Liver (tissue), 8 donors: ENCODE measurements at regions not wholly inside any gene's neighbourhood (a gene's known extent, or its start where the extent isn't known, plus 50 kb on each side); places are given as distances from the start of the nearest gene placed in this dataset.

ENCODE experiments used
- DNase-seq: peaks from one replicate; pipeline ENCODE4 v3.0.0-alpha.2; 2017; ENCODE audit warnings: low spot score
- H3K27ac ChIP-seq, 2 donors: one replicate each; pipeline ENCODE4 v1.7.0; 2013; ENCODE audit warnings: inconsistent platforms in 2 of 2, low read length in 2 of 2, control low read depth in 1 of 2, low read depth in 1 of 2, mild to moderate bottlenecking in 1 of 2
- H3K27me3 ChIP-seq, 4 donors: one replicate each; pipeline versions ENCODE4 v1.6.1 to v1.7.0; 2013; ENCODE audit warnings: low read length in 3 of 4, inconsistent platforms in 1 of 4, mild to moderate bottlenecking in 1 of 4, moderate library complexity in 1 of 4; ENCODE audit not compliant: control insufficient read depth in 4 of 4, insufficient read depth in 4 of 4
- H3K36me3 ChIP-seq, 4 donors: one replicate each; pipeline versions ENCODE4 v1.6.1 to v1.7.0; 2013; ENCODE audit warnings: low read length in 3 of 4, mild to moderate bottlenecking in 3 of 4, low read depth in 1 of 4, moderate library complexity in 1 of 4; ENCODE audit not compliant: control insufficient read depth in 4 of 4, insufficient read depth in 3 of 4
- H3K4me1 ChIP-seq, 4 donors: one replicate each; pipeline versions ENCODE4 v1.6.1 to v1.7.0; 2013; ENCODE audit warnings: low read length in 3 of 4, mild to moderate bottlenecking in 3 of 4, moderate library complexity in 1 of 4; ENCODE audit not compliant: control insufficient read depth in 4 of 4, insufficient read depth in 4 of 4
- H3K4me3 ChIP-seq, 3 donors: one replicate each; pipeline versions ENCODE4 v1.6.1 to v1.7.0; 2013; ENCODE audit warnings: low read length in 3 of 3, control low read depth in 1 of 3, low read depth in 1 of 3, mild to moderate bottlenecking in 1 of 3
- H3K9ac ChIP-seq, 2 donors: one replicate each; pipeline ENCODE4 v1.7.0; 2013; ENCODE audit warnings: low read length in 2 of 2, mild to moderate bottlenecking in 2 of 2, moderate library complexity in 2 of 2, control low read depth in 1 of 2, low read depth in 1 of 2
- H3K9me3 ChIP-seq, 4 donors: one replicate each; pipeline versions ENCODE4 v1.6.1 to v1.7.0; 2013; ENCODE audit warnings: low read length in 3 of 4; ENCODE audit not compliant: control insufficient read depth in 4 of 4
- EGR1 ChIP-seq, 2 donors: IDR thresholded peaks; 2 replicates each; pipeline ENCODE4 v1.6.1; 2016 to 2018; ENCODE audit warnings: antibody characterized with exemption in 2 of 2, low read depth in 2 of 2
- FOXA1 ChIP-seq: IDR thresholded peaks from 2 replicates; pipeline ENCODE4 v1.6.1; 2016; ENCODE audit warnings: antibody characterized with exemption
- GABPA ChIP-seq, 2 donors: IDR thresholded peaks in 1 of 2; conservative IDR thresholded peaks in 1 of 2; 2 replicates each; pipeline ENCODE4 v1.6.1; 2016; ENCODE audit warnings: antibody characterized with exemption in 2 of 2, mild to moderate bottlenecking in 1 of 2, moderate library complexity in 1 of 2
- HNF4A ChIP-seq, 2 donors: conservative IDR thresholded peaks; 2 replicates each; pipeline ENCODE4 v1.6.1; 2016; ENCODE audit warnings: antibody characterized with exemption in 2 of 2, mild to moderate bottlenecking in 2 of 2
- HNF4G ChIP-seq: IDR thresholded peaks from 2 replicates; pipeline ENCODE4 v1.6.1; 2016; ENCODE audit warnings: antibody characterized with exemption
- JUND ChIP-seq, 2 donors: IDR thresholded peaks; 2 replicates each; pipeline ENCODE4 v1.6.1; 2016; ENCODE audit warnings: antibody characterized with exemption in 2 of 2
- NR2F2 ChIP-seq: IDR thresholded peaks from 2 replicates; pipeline ENCODE4 v1.6.1; 2016; ENCODE audit warnings: antibody characterized with exemption
- RXRA ChIP-seq, 2 donors: IDR thresholded peaks; 2 replicates each; pipeline ENCODE4 v1.6.1; 2017 to 2018; ENCODE audit warnings: antibody characterized with exemption in 2 of 2, mild to moderate bottlenecking in 1 of 2
- SP1 ChIP-seq: IDR thresholded peaks from 2 replicates; pipeline ENCODE4 v1.6.1; 2018; ENCODE audit warnings: antibody characterized with exemption, mild to moderate bottlenecking
- TAF1 ChIP-seq: conservative IDR thresholded peaks from 2 replicates; pipeline ENCODE4 v1.6.1; 2016; ENCODE audit warnings: antibody characterized with exemption, mild to moderate bottlenecking
- YY1 ChIP-seq: IDR thresholded peaks from 2 replicates; pipeline ENCODE4 v1.6.1; 2016; ENCODE audit warnings: antibody characterized with exemption, mild to moderate bottlenecking
- WGBS: extraction: QIAGEN DNeasy Blood & Tissue Kit; methylation state at CpG from one replicate; pipeline ENCODE4 v1.1.7; 2013; 5-methylcytosine and 5-hydroxymethylcytosine counted together
- TF ChIP-seq, protein P1 (sequence below): fragments of 150-350 bp; IDR thresholded peaks from 2 replicates; pipeline ENCODE4 v1.5.1; 2017; ENCODE audit warnings: improper control_type of control experiment, low read depth, low read length; ENCODE audit not compliant: missing input control
- TF ChIP-seq, protein P2 (sequence below): IDR thresholded peaks from 2 replicates; pipeline ENCODE4 v1.6.1; 2016; ENCODE audit warnings: antibody characterized with exemption
- TF ChIP-seq, protein P3 (sequence below): IDR thresholded peaks from 2 replicates; pipeline ENCODE4 v1.6.1; 2016; ENCODE audit warnings: antibody characterized with exemption
- TF ChIP-seq, protein P4 (sequence below): IDR thresholded peaks from 2 replicates; pipeline ENCODE4 v1.6.1; 2016; ENCODE audit warnings: antibody characterized with exemption
- TF ChIP-seq, protein P5 (sequence below): IDR thresholded peaks from 2 replicates; pipeline ENCODE4 v1.6.1; 2016; ENCODE audit warnings: antibody characterized with exemption, mild to moderate bottlenecking
- donor health status: healthy.
- donor health status: healthy.
- donor health status: healthy.
- donor health status: healthy.
- donor health status: healthy.

DNA sequence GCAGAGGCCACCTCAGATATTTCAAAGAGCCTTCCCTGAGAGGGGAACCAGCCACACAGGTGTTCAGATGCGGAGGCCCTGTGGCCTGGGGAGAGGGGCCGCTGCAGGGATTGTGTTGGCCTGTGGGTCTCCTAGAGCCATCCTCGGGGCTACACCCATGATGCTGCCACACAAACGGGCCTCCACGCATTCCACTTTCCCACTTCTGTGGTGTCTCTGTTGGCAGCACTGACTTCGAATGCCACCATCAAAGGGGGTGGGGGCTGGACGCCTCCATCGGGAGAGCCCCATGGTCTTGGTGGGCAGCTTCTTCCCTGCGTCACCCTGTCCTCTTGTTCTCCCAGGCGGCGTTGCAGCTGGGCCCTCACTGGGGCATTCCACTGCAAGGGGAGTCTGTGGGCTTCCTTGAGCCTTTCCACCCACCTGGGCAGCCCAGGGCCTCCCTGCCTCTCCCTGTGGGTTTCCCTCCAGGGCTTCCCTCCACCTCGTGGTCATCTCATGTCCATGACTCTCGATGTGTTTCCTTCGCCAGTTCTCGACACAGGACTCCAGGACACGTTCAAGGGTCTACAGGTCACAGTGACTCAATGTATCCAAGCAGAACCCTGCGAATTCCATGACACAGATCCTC is 145.5 kb downstream of the ERMARD start:
- Histone ChIP-seq H3K4me1 (no peaks in the 10 kb centered on the region), H3K27me3 (no peaks in the 10 kb centered on the region), H3K36me3 (no peaks in the 10 kb centered on the region), H3K9me3 (peaks cover 0 to under 1% (median 0%) of the 10 kb centered on the region in 4 donors), H3K4me3 (no peak overlapping the region), H3K9ac (no peak overlapping the region), H3K27ac (no peak overlapping the region)
- DNase-seq, result peak; percentile 23
- no peak for TF ChIP-seq GABPA (IDR thresholded peaks at IDR 0.05 in 1 of 2, conservative IDR thresholded peaks at IDR 0.05 in 1 of 2)
- TF ChIP-seq JUND (IDR thresholded peaks at IDR 0.05), result no peak
- TF ChIP-seq, protein P1, sequence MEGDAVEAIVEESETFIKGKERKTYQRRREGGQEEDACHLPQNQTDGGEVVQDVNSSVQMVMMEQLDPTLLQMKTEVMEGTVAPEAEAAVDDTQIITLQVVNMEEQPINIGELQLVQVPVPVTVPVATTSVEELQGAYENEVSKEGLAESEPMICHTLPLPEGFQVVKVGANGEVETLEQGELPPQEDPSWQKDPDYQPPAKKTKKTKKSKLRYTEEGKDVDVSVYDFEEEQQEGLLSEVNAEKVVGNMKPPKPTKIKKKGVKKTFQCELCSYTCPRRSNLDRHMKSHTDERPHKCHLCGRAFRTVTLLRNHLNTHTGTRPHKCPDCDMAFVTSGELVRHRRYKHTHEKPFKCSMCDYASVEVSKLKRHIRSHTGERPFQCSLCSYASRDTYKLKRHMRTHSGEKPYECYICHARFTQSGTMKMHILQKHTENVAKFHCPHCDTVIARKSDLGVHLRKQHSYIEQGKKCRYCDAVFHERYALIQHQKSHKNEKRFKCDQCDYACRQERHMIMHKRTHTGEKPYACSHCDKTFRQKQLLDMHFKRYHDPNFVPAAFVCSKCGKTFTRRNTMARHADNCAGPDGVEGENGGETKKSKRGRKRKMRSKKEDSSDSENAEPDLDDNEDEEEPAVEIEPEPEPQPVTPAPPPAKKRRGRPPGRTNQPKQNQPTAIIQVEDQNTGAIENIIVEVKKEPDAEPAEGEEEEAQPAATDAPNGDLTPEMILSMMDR, result no peak
- TF ChIP-seq, protein P2, sequence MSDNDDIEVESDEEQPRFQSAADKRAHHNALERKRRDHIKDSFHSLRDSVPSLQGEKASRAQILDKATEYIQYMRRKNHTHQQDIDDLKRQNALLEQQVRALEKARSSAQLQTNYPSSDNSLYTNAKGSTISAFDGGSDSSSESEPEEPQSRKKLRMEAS, result no peak
- no peak for TF ChIP-seq HNF4G
- TF ChIP-seq YY1, result no peak
- TF ChIP-seq FOXA1, result no peak
- no peak for TF ChIP-seq NR2F2
- no peak for TF ChIP-seq SP1
- TF ChIP-seq RXRA (IDR thresholded peaks at IDR 0.05), result no peak
- no peak for TF ChIP-seq EGR1 (IDR thresholded peaks at IDR 0.05; ENCODE audit: low read depth in 2 of 2)
- no peak for TF ChIP-seq HNF4A (conservative IDR thresholded peaks at IDR 0.05)
- TF ChIP-seq, protein P3, sequence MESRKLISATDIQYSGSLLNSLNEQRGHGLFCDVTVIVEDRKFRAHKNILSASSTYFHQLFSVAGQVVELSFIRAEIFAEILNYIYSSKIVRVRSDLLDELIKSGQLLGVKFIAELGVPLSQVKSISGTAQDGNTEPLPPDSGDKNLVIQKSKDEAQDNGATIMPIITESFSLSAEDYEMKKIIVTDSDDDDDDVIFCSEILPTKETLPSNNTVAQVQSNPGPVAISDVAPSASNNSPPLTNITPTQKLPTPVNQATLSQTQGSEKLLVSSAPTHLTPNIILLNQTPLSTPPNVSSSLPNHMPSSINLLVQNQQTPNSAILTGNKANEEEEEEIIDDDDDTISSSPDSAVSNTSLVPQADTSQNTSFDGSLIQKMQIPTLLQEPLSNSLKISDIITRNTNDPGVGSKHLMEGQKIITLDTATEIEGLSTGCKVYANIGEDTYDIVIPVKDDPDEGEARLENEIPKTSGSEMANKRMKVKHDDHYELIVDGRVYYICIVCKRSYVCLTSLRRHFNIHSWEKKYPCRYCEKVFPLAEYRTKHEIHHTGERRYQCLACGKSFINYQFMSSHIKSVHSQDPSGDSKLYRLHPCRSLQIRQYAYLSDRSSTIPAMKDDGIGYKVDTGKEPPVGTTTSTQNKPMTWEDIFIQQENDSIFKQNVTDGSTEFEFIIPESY, result no peak
- TF ChIP-seq, protein P4, sequence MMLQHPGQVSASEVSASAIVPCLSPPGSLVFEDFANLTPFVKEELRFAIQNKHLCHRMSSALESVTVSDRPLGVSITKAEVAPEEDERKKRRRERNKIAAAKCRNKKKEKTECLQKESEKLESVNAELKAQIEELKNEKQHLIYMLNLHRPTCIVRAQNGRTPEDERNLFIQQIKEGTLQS, result no peak
- WGBS, result 95% methylated on average over 17 of the region's 17 CpGs

DNA sequence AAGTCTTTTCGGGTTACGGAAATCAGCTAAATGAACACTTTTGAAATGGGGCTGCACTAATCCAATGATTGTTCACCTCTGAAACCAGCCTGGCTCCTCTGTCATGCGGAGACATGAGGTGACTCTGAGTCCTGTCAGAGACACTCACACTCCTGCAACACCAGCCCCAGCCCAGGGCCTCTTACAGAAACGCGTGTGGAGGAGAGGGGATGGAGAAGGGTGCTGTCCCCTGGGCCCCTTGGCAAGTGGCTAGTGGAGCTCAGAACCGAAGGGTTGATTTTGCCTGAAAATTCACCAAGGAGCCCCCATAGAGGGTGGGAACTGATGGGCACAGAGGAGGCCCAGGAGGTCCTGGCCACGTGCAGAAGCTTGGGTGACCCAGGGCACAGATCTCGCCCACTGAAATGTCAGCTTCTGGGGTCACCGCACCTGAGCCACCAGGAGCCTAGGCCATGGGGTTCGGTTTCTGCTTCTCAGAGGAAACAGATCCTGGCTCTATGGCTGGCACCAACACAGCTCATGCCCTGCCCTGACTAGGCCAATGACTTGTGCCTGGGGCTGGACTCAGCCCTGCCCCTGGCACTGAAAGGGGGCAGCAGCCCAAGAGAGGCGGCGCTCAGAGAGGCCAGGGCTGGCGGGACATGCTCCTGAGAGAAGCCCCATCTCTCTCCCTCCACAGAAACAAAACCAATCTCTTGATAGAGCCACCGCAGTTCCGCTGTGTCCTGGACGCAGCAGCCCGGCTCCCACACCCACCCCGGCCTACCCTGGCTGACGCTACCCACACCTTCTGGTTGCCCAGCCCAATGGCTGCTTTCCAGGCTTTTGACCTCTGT is 144.7 kb downstream of the ERMARD start:
- H3K9me3 ChIP-seq, result peaks cover 0 to 7% (median 0%) of the 10 kb centered on the region in 4 donors
- H3K4me1 ChIP-seq, result no peaks in the 10 kb centered on the region
- 97% methylated on average over 19 of the region's 19 CpGs for WGBS
- no peak for TF ChIP-seq GABPA (IDR thresholded peaks at IDR 0.05 in 1 of 2, conservative IDR thresholded peaks at IDR 0.05 in 1 of 2)
- TF ChIP-seq HNF4G, result no peak
- TF ChIP-seq, protein P2, result no peak
- no peak for TF ChIP-seq JUND (IDR thresholded peaks at IDR 0.05)
- TF ChIP-seq EGR1 (IDR thresholded peaks at IDR 0.05; ENCODE audit: low read depth in 2 of 2), result no peak
- no peak for TF ChIP-seq HNF4A (conservative IDR thresholded peaks at IDR 0.05)
- TF ChIP-seq NR2F2, result no peak
- TF ChIP-seq TAF1, result no peak
- TF ChIP-seq, protein P5, sequence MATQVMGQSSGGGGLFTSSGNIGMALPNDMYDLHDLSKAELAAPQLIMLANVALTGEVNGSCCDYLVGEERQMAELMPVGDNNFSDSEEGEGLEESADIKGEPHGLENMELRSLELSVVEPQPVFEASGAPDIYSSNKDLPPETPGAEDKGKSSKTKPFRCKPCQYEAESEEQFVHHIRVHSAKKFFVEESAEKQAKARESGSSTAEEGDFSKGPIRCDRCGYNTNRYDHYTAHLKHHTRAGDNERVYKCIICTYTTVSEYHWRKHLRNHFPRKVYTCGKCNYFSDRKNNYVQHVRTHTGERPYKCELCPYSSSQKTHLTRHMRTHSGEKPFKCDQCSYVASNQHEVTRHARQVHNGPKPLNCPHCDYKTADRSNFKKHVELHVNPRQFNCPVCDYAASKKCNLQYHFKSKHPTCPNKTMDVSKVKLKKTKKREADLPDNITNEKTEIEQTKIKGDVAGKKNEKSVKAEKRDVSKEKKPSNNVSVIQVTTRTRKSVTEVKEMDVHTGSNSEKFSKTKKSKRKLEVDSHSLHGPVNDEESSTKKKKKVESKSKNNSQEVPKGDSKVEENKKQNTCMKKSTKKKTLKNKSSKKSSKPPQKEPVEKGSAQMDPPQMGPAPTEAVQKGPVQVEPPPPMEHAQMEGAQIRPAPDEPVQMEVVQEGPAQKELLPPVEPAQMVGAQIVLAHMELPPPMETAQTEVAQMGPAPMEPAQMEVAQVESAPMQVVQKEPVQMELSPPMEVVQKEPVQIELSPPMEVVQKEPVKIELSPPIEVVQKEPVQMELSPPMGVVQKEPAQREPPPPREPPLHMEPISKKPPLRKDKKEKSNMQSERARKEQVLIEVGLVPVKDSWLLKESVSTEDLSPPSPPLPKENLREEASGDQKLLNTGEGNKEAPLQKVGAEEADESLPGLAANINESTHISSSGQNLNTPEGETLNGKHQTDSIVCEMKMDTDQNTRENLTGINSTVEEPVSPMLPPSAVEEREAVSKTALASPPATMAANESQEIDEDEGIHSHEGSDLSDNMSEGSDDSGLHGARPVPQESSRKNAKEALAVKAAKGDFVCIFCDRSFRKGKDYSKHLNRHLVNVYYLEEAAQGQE, result no peak
- no peak overlapping the region for H3K4me3 ChIP-seq
- H3K36me3 ChIP-seq, result no peaks in the 10 kb centered on the region
- DNase-seq, result peak; percentile 13
- H3K27me3 ChIP-seq, result no peaks in the 10 kb centered on the region
- no peak overlapping the region for H3K27ac ChIP-seq
- no peak overlapping the region for H3K9ac ChIP-seq
